H1 (cell line): ENCODE measurements at regions not wholly inside any gene's neighbourhood (a gene's known extent, or its start where the extent isn't known, plus 50 kb on each side); places are given as distances from the start of the nearest gene placed in this dataset.

Experiments used
- CTCF ChIA-PET: fragments of 300-600 bp; sonication (Branson Sonifier 250); formaldehyde crosslinking; loops from one replicate; lab custom pipeline; 2021; ENCODE audit not compliant: partially characterized antibody; lab: Charles Lee
- POLR2A ChIA-PET: fragments of 300-600 bp; sonication (Branson Sonifier 250); formaldehyde crosslinking; loops from one replicate; lab custom pipeline; 2021; ENCODE audit warnings: inconsistent platforms; ENCODE audit not compliant: partially characterized antibody; lab: Charles Lee
- DNase-seq, 2 experiments: peaks; one replicate each; pipeline versions ENCODE4 v3.0.0 to v3.0.0-alpha.2; 2010 to 2022; ENCODE audit warnings: low spot score in 2 of 2, low read depth in 1 of 2, mixed read lengths in 1 of 2
- FAIRE-seq: peaks from 2 replicates; lab custom pipeline; 2011; peaks lifted over from hg19 to GRCh38; lab: Jason Lieb, UNC
- H2AFZ ChIP-seq: 2 replicates; pipeline ENCODE4 v1.8.1; 2012; ENCODE audit warnings: low read length, inconsistent platforms
- H2AK5ac ChIP-seq: 2 replicates; pipeline ENCODE4 v1.6.1; 2013; ENCODE audit warnings: low read depth, low read length
- H2BK120ac ChIP-seq: replicated peaks from 2 replicates; pipeline ENCODE3; 2013; ENCODE audit warnings: low read depth, low read length, inconsistent platforms
- H2BK12ac ChIP-seq: 2 replicates; pipeline ENCODE4 v1.6.1; 2013; ENCODE audit warnings: low read depth, low read length
- H2BK15ac ChIP-seq: 2 replicates; pipeline ENCODE4 v1.6.1; 2013; ENCODE audit warnings: low read length
- H2BK20ac ChIP-seq: 2 replicates; pipeline ENCODE4 v1.6.1; 2013; ENCODE audit warnings: low read length
- H2BK5ac ChIP-seq: 2 replicates; pipeline ENCODE4 v1.6.1; 2013; ENCODE audit warnings: low read depth, low read length
- H3K14ac ChIP-seq: 2 replicates; pipeline ENCODE4 v1.6.1; 2013; ENCODE audit warnings: inconsistent platforms; ENCODE audit not compliant: insufficient read length
- H3K18ac ChIP-seq: 2 replicates; pipeline ENCODE4 v1.6.1; 2013; ENCODE audit warnings: low read length; ENCODE audit errors: extremely low read depth
- H3K23ac ChIP-seq: 2 replicates; pipeline ENCODE4 v1.6.1; 2013; ENCODE audit warnings: inconsistent platforms; ENCODE audit not compliant: insufficient read length
- H3K23me2 ChIP-seq: 2 replicates; pipeline ENCODE4 v1.6.1; 2013; ENCODE audit warnings: low read depth, low read length
- H3K27ac ChIP-seq: 2 replicates; pipeline ENCODE4 v1.6.1; 2011; ENCODE audit warnings: low read depth, low read length, inconsistent platforms
- H3K27me3 ChIP-seq, 4 experiments: replicated peaks in 1 of 4; 1 replicate in 1 of 4; 2 replicates in 3 of 4; pipeline versions ENCODE4 v1.6.1 to v1.8.1; 2011 to 2013; ENCODE audit warnings: low read length in 3 of 4, mild to moderate bottlenecking in 3 of 4, inconsistent platforms in 2 of 4, mixed read lengths in 2 of 4, moderate library complexity in 1 of 4; ENCODE audit not compliant: control insufficient read depth in 3 of 4, insufficient read depth in 3 of 4; ENCODE audit errors: extremely low read depth in 1 of 4
- H3K36me3 ChIP-seq, 4 experiments: 2 replicates each; pipeline versions ENCODE4 v1.6.1 to v1.8.1; 2011 to 2013; ENCODE audit warnings: mild to moderate bottlenecking in 4 of 4, low read length in 3 of 4, moderate library complexity in 2 of 4, control low read depth in 1 of 4, inconsistent platforms in 1 of 4; ENCODE audit not compliant: insufficient read depth in 4 of 4, control insufficient read depth in 2 of 4
- H3K4ac ChIP-seq: replicated peaks from 2 replicates; pipeline ENCODE3; 2013; ENCODE audit warnings: low read length, low read depth, mixed read lengths, inconsistent platforms; ENCODE audit not compliant: insufficient read length
- H3K4me1 ChIP-seq, 4 experiments: replicated peaks in 1 of 4; 1 replicate in 1 of 4; 2 replicates in 3 of 4; pipeline versions ENCODE4 v1.6.1 to v1.8.1; 2011 to 2013; ENCODE audit warnings: low read length in 3 of 4, inconsistent platforms in 2 of 4, mixed read lengths in 1 of 4; ENCODE audit not compliant: insufficient read depth in 4 of 4, control insufficient read depth in 3 of 4
- H3K4me2 ChIP-seq, 2 experiments: 2 replicates each; pipeline versions ENCODE4 v1.6.1 to v1.8.1; 2011 to 2013; ENCODE audit warnings: low read depth in 2 of 2, low read length in 2 of 2, control low read depth in 1 of 2, inconsistent platforms in 1 of 2, mild to moderate bottlenecking in 1 of 2; ENCODE audit not compliant: insufficient read depth in 1 of 2
- H3K4me3 ChIP-seq, 4 experiments: fragments of 200-600, 300-600 bp in 1 of 4; sonication (generic), shearing (Covaris generic), sonication (Bioruptor Twin) in 1 of 4; 2 replicates each; pipeline versions ENCODE4 v1.5.1 to v1.8.1; 2011 to 2016; ENCODE audit warnings: low read length in 4 of 4, low read depth in 3 of 4, control low read depth in 2 of 4, inconsistent platforms in 2 of 4, mild to moderate bottlenecking in 2 of 4, mixed read lengths in 1 of 4, moderate library complexity in 1 of 4; ENCODE audit not compliant: insufficient read depth in 2 of 4; ENCODE audit errors: extremely low read depth in 1 of 4
- H3K56ac ChIP-seq: replicated peaks from 2 replicates; pipeline ENCODE3; 2013; ENCODE audit warnings: low read depth, mild to moderate bottlenecking, mixed read lengths, low read length, inconsistent platforms; ENCODE audit not compliant: insufficient read length
- H3K79me1 ChIP-seq: 2 replicates; pipeline ENCODE4 v1.6.1; 2013; ENCODE audit warnings: low read depth, low read length, control low read depth
- H3K79me2 ChIP-seq, 2 experiments: 2 replicates each; pipeline versions ENCODE4 v1.6.1 to v1.8.1; 2012 to 2013; ENCODE audit warnings: low read length in 2 of 2, mild to moderate bottlenecking in 2 of 2, inconsistent platforms in 1 of 2; ENCODE audit not compliant: insufficient read depth in 2 of 2, control insufficient read depth in 1 of 2
- H3K9ac ChIP-seq, 4 experiments: replicated peaks in 1 of 4; 1 replicate in 1 of 4; 2 replicates in 3 of 4; pipeline versions ENCODE4 v1.6.1 to v1.8.1; 2011 to 2013; ENCODE audit warnings: low read depth in 3 of 4, low read length in 3 of 4, control low read depth in 2 of 4, mild to moderate bottlenecking in 2 of 4, moderate library complexity in 2 of 4, inconsistent platforms in 1 of 4; ENCODE audit errors: extremely low read depth in 1 of 4
- H3K9me3 ChIP-seq, 2 experiments: 2 replicates each; pipeline versions ENCODE4 v1.6.1 to v1.8.1; 2012 to 2013; ENCODE audit warnings: mild to moderate bottlenecking in 2 of 2, moderate library complexity in 2 of 2, control low read depth in 1 of 2, inconsistent platforms in 1 of 2, low read depth in 1 of 2, low read length in 1 of 2, mixed read lengths in 1 of 2; ENCODE audit not compliant: insufficient read depth in 2 of 2
- H4K20me1 ChIP-seq, 2 experiments: replicated peaks in 1 of 2; 2 replicates each; pipeline versions ENCODE3 to v1.8.1; 2011 to 2013; ENCODE audit warnings: inconsistent platforms in 2 of 2, low read length in 2 of 2, mild to moderate bottlenecking in 1 of 2; ENCODE audit not compliant: insufficient read depth in 2 of 2, control insufficient read depth in 1 of 2
- H4K5ac ChIP-seq: 2 replicates; pipeline ENCODE4 v1.6.1; 2013; ENCODE audit warnings: low read length, low read depth, mixed read lengths, inconsistent platforms; ENCODE audit not compliant: insufficient read length
- H4K8ac ChIP-seq: 2 replicates; pipeline ENCODE4 v1.8.0; 2013; ENCODE audit warnings: mild to moderate bottlenecking, moderate library complexity, low read length, inconsistent platforms; ENCODE audit not compliant: insufficient read depth; ENCODE audit errors: extremely low read depth
- H4K91ac ChIP-seq: replicated peaks from 2 replicates; pipeline ENCODE3; 2013; ENCODE audit warnings: low read length, mixed read lengths, inconsistent platforms; ENCODE audit not compliant: insufficient read length
- EGR1 ChIP-seq: IDR thresholded peaks from 2 replicates; pipeline ENCODE4 v1.6.1; 2011; ENCODE audit warnings: low read depth, low read length, borderline replicate concordance
- JUN ChIP-seq: IDR thresholded peaks from 2 replicates; pipeline ENCODE4 v1.6.1; 2011; ENCODE audit warnings: low read depth, mild to moderate bottlenecking, improper control_type of control experiment, low read length
- MAFK ChIP-seq: IDR thresholded peaks from 2 replicates; pipeline ENCODE4 v1.6.1; 2012; ENCODE audit warnings: low read depth, mild to moderate bottlenecking, improper control_type of control experiment, low read length
- NANOG ChIP-seq: IDR thresholded peaks from 2 replicates; pipeline ENCODE4 v1.6.1; 2011; ENCODE audit warnings: low read length, low read depth, mild to moderate bottlenecking, inconsistent platforms; ENCODE audit not compliant: insufficient read depth, poor library complexity, severe bottlenecking
- SIX5 ChIP-seq: IDR thresholded peaks from 2 replicates; pipeline ENCODE4 v1.6.1; 2011; ENCODE audit warnings: mild to moderate bottlenecking, low read depth, low read length
- SP2 ChIP-seq: IDR thresholded peaks from 2 replicates; pipeline ENCODE4 v1.6.1; 2012; ENCODE audit warnings: mild to moderate bottlenecking, low read length, inconsistent platforms
- SRF ChIP-seq: IDR thresholded peaks from 2 replicates; pipeline ENCODE4 v1.6.1; 2011; ENCODE audit warnings: mild to moderate bottlenecking, low read depth, low read length, moderate library complexity
- SUZ12 ChIP-seq: fragments of 200-600 bp; sonication (generic); IDR thresholded peaks from 2 replicates; pipeline ENCODE4 v1.6.1; 2012; ENCODE audit warnings: mild to moderate bottlenecking, inconsistent platforms, low read length, moderate library complexity, mixed read lengths
- TBP ChIP-seq: IDR thresholded peaks from 2 replicates; pipeline ENCODE4 v1.6.1; 2011; ENCODE audit warnings: low read depth, low read length, improper control_type of control experiment
- YY1 ChIP-seq: IDR thresholded peaks from 2 replicates; pipeline ENCODE4 v1.6.1; 2011; ENCODE audit warnings: low read depth, mild to moderate bottlenecking, low read length
- WGBS, 2 experiments: shearing (Covaris generic) in 1 of 2; methylation state at CpG; one replicate each; pipeline versions ENCODE4 v1.1.6 to v1.1.7; 2013 to 2015; ENCODE audit warnings: low lambda C conversion rate in 2 of 2, mixed read lengths in 2 of 2, inconsistent platforms in 1 of 2, low coverage in 1 of 2, missing lambda C conversion rate in 1 of 2; ENCODE audit not compliant: insufficient replicate concordance in 2 of 2, insufficient coverage in 1 of 2, insufficient read length in 1 of 2; ENCODE audit errors: extremely low coverage in 1 of 2, missing lambda C conversion rate in 1 of 2; 5-methylcytosine and 5-hydroxymethylcytosine counted together
- TF ChIP-seq, protein P1 (sequence below), 3 experiments: IDR thresholded peaks; 1 replicate in 2 of 3; 2 replicates in 1 of 3; pipeline versions ENCODE4 v1.5.1 to v1.6.1; 2011; ENCODE audit warnings: low read length in 3 of 3, mild to moderate bottlenecking in 3 of 3, inconsistent platforms in 2 of 3, low read depth in 1 of 3, moderate library complexity in 1 of 3; ENCODE audit not compliant: insufficient read depth in 1 of 3; ENCODE audit errors: control extremely low read depth in 1 of 3
- TF ChIP-seq, protein P2 (sequence below): IDR thresholded peaks from 2 replicates; pipeline ENCODE4 v1.6.1; 2011; ENCODE audit warnings: low read depth, mild to moderate bottlenecking, low read length; ENCODE audit not compliant: insufficient read depth

DNA sequence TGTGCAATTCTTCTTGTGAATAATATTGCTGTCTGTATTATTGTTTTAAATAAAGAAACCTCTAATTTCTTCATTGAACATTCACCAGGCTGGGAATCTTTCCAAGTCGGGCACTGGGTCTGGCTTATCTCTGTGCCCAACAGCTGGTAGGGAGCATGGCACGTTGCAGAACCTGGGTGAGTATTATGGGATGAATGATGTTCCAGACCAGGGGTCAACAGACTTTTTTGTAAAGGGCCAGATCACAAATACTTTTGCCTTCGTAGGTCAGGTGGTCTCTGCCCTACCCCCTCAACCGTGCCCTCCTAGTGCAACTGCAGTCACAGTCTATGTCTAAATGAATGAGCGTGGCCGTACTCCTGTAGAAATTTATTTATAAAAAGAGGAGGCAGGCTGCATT is 81.6 kb upstream of the FOXQ1 start:
- no peak overlapping the region for H4K5ac ChIP-seq
- H3K4ac ChIP-seq, result no peak overlapping the region
- H2BK15ac ChIP-seq, result no peak overlapping the region
- DNase-seq, result no peak
- H3K18ac ChIP-seq, result no peak overlapping the region
- 91% methylated on average over 6 of the region's 6 CpGs; no CpG with 5 or more reads in 1 of the 2 experiments for WGBS, 2 experiments
- no peaks in the 10 kb centered on the region for H3K36me3 ChIP-seq
- H3K4me1 ChIP-seq, result no peaks in the 10 kb centered on the region
- no peak overlapping the region for H3K27ac ChIP-seq
- H2BK5ac ChIP-seq, result no peak overlapping the region
- no peak overlapping the region for H2BK12ac ChIP-seq
- H4K8ac ChIP-seq, result no peak overlapping the region
- H2BK20ac ChIP-seq, result no peak overlapping the region
- H3K9ac ChIP-seq, result no peak overlapping the region
- no peak overlapping the region for H3K14ac ChIP-seq
- H3K4me3 ChIP-seq, result no peak overlapping the region
- H4K20me1 ChIP-seq, result no peaks in the 10 kb centered on the region
- H3K23ac ChIP-seq, result no peak overlapping the region
- H3K23me2 ChIP-seq, result no peaks in the 10 kb centered on the region
- no peaks in the 10 kb centered on the region; the same call in 1 of the 2 replicates for H3K79me1 ChIP-seq
- no peak overlapping the region for H4K91ac ChIP-seq
- no peak overlapping the region for H2AFZ ChIP-seq
- TF ChIP-seq SIX5, result no peak
- no peak for TF ChIP-seq NANOG
- TF ChIP-seq SP2, result no peak
- TF ChIP-seq TBP, result no peak
- TF ChIP-seq JUN, result no peak
- TF ChIP-seq MAFK, result no peak
- TF ChIP-seq, protein P1, sequence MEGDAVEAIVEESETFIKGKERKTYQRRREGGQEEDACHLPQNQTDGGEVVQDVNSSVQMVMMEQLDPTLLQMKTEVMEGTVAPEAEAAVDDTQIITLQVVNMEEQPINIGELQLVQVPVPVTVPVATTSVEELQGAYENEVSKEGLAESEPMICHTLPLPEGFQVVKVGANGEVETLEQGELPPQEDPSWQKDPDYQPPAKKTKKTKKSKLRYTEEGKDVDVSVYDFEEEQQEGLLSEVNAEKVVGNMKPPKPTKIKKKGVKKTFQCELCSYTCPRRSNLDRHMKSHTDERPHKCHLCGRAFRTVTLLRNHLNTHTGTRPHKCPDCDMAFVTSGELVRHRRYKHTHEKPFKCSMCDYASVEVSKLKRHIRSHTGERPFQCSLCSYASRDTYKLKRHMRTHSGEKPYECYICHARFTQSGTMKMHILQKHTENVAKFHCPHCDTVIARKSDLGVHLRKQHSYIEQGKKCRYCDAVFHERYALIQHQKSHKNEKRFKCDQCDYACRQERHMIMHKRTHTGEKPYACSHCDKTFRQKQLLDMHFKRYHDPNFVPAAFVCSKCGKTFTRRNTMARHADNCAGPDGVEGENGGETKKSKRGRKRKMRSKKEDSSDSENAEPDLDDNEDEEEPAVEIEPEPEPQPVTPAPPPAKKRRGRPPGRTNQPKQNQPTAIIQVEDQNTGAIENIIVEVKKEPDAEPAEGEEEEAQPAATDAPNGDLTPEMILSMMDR (IDR thresholded peaks at IDR 0.05; ENCODE audit: control extremely low read depth in 1 of 3, insufficient read depth in 1 of 3, low read depth in 1 of 3, low read length in 3 of 3), result no peak
- no peak for TF ChIP-seq SUZ12
- TF ChIP-seq SRF, result no peak
- TF ChIP-seq, protein P2, sequence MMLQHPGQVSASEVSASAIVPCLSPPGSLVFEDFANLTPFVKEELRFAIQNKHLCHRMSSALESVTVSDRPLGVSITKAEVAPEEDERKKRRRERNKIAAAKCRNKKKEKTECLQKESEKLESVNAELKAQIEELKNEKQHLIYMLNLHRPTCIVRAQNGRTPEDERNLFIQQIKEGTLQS, result no peak
- no peak for TF ChIP-seq YY1
- TF ChIP-seq EGR1, result no peak
- H3K9me3 ChIP-seq, result no peaks in the 10 kb centered on the region
- CTCF ChIA-PET, result no interaction called here
- FAIRE-seq, result no peak
- POLR2A ChIA-PET, result no interaction called here
- H3K56ac ChIP-seq, result no peak overlapping the region
- no peak overlapping the region for H2AK5ac ChIP-seq
- H3K27me3 ChIP-seq, result 0 out of 7 replicates have a peak, but pooled peaks cover 0 to 2% (median 0%) of the 10 kb centered on the region in 4 experiments
- no peak overlapping the region for H3K4me2 ChIP-seq
- no peak overlapping the region for H2BK120ac ChIP-seq
- no peaks in the 10 kb centered on the region for H3K79me2 ChIP-seq
